ENCODE measurements at regions not wholly inside any gene's neighbourhood (a gene's known extent, or its start where the extent isn't known, plus 50 kb on each side); places are given as distances from the start of the nearest gene placed in this dataset.

DNA sequence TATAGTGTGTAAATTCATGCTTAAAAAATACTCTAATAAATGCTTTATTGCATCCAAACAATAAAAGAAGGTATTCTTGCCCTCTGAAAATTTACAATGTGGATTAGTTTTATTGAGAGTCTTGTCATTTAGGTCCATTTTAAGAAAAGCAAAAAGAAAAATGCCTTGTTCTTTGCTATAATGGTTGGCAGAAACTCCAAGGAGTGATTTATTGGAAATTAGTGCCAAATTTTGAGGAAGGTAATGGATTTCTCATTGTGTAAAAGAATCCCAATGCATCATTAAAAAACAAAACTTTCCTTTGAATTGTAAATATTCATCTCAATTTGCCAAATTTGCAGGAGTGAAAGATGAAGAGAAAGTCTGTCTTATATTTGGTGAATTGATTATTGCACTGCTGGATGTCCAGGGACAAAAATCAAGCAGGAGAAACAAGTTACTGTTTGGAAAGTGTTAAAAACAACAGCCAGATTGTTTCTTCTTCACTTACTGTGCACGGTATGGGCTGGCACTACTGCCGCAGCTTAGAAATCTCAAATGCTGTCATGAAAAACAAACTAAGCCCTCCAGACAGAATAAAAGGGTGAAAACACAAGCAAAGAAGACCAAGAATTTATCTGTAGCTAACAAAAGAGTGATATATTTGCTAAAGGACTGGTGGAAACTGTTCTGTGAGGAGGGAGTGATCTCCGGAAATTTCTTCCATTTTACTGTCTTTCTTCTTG, 511.7 kb downstream of the TMTC2 start:
- intact Hi-C loops (cut with DNase I): no loop called here
- H3K27ac ChIP-seq (ENCODE audit: low read depth in 1 of 2, low read length in 2 of 2): no peak overlapping the region
- H3K4me3 ChIP-seq (ENCODE audit: low read length in 2 of 2): no peak overlapping the region
- H3K27me3 ChIP-seq (ENCODE audit: control insufficient read depth in 1 of 2, insufficient read depth in 2 of 2, low read length in 1 of 2): no peaks in the 10 kb centered on the region
- DNase-seq (no peak), ATAC-seq (ENCODE audit: low FRiP score) (no peak)
- WGBS, 2 donors: 13 to 30% methylated on average over 3 of the region's 3 CpGs
- no peaks in the 10 kb centered on the region for H3K4me1 ChIP-seq (ENCODE audit: control insufficient read depth in 1 of 2, insufficient read depth in 2 of 2, low read length in 2 of 2)
- H3K9me3 ChIP-seq (ENCODE audit: control insufficient read depth, low read length): no peaks in the 10 kb centered on the region
- no peaks in the 10 kb centered on the region for H3K36me3 ChIP-seq (ENCODE audit: control insufficient read depth in 1 of 2, insufficient read depth in 2 of 2, low read length in 1 of 2)

DNA sequence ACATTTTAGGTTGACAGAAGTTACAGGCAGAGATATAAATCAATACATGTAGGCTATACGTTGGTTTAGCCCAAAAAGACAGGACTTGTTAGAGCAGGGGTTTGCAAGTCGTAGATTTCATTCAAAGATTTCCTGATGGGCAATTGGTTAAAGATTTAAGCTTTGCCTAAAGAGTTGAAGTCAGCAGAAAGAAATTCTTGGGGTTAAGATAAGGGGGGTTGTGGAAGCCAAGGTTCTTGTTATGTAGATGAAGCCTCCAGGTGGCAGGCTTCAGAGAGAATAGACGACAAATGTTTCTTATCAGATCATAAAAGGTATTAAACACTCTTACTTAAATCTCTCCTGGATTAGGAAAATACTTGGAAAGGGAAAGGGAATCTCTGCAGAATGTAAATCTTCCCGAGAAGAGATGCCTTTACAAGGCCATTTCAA, 510.8 kb downstream of the TMTC2 start:
- no peaks in the 10 kb centered on the region for H3K36me3 ChIP-seq (ENCODE audit: control insufficient read depth in 1 of 2, insufficient read depth in 2 of 2, low read length in 1 of 2)
- WGBS, 2 donors: 45 to 54% methylated on average over 4 of the region's 4 CpGs
- ATAC-seq (ENCODE audit: low FRiP score) (no peak), DNase-seq (no peak)
- H3K27ac ChIP-seq (ENCODE audit: low read depth in 1 of 2, low read length in 2 of 2): no peak overlapping the region
- intact Hi-C loops (cut with DNase I): no loop called here
- no peaks in the 10 kb centered on the region for H3K27me3 ChIP-seq (ENCODE audit: control insufficient read depth in 1 of 2, insufficient read depth in 2 of 2, low read length in 1 of 2)
- no peaks in the 10 kb centered on the region for H3K4me1 ChIP-seq (ENCODE audit: control insufficient read depth in 1 of 2, insufficient read depth in 2 of 2, low read length in 2 of 2)
- H3K4me3 ChIP-seq (ENCODE audit: low read length in 2 of 2): no peak overlapping the region
- H3K9me3 ChIP-seq (ENCODE audit: control insufficient read depth, low read length): no peaks in the 10 kb centered on the region

DNA sequence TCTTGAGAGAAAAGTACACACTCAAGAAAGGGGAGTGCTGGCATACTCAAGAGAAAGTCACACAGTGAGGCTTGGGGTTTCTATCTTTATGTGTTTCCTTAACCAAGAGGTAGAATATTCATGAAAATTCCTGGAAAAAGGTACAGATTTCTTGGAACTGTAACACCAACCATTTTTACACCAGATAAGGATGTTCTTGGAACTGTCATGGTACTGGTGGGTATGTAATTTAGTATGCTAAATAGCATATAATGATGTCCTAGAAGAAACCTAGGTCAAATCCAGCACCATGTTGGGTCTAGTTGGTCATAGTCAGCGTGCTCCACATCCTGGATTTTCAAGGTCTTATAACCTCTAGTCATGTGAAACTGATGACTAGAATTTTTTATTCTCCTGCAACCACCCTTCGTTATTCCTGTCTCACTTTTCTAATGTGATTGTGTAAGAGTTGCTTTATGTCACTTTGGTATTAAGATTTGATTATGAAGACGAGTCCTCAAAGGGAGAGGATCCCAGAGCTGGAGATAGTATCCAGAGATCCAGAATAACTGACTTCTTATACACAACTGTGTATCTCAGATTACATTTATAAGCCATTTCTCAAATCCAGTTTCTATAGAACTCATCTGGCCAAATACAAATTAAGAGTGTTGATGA, 510.1 kb downstream of the TMTC2 start:
- ATAC-seq (ENCODE audit: low FRiP score) (no peak), DNase-seq (no peak)
- intact Hi-C loops (cut with DNase I): no loop called here
- Histone ChIP-seq H3K27me3 (ENCODE audit: control insufficient read depth in 1 of 2, insufficient read depth in 2 of 2, low read length in 1 of 2) (no peaks in the 10 kb centered on the region), H3K27ac (ENCODE audit: low read depth in 1 of 2, low read length in 2 of 2) (no peak overlapping the region), H3K9me3 (ENCODE audit: control insufficient read depth, low read length) (no peaks in the 10 kb centered on the region), H3K4me1 (ENCODE audit: control insufficient read depth in 1 of 2, insufficient read depth in 2 of 2, low read length in 2 of 2) (no peaks in the 10 kb centered on the region), H3K36me3 (ENCODE audit: control insufficient read depth in 1 of 2, insufficient read depth in 2 of 2, low read length in 1 of 2) (no peaks in the 10 kb centered on the region), H3K4me3 (ENCODE audit: low read length in 2 of 2) (no peak overlapping the region)
- WGBS, 2 donors: 87 to 91% methylated on average over 3 of the region's 3 CpGs

DNA sequence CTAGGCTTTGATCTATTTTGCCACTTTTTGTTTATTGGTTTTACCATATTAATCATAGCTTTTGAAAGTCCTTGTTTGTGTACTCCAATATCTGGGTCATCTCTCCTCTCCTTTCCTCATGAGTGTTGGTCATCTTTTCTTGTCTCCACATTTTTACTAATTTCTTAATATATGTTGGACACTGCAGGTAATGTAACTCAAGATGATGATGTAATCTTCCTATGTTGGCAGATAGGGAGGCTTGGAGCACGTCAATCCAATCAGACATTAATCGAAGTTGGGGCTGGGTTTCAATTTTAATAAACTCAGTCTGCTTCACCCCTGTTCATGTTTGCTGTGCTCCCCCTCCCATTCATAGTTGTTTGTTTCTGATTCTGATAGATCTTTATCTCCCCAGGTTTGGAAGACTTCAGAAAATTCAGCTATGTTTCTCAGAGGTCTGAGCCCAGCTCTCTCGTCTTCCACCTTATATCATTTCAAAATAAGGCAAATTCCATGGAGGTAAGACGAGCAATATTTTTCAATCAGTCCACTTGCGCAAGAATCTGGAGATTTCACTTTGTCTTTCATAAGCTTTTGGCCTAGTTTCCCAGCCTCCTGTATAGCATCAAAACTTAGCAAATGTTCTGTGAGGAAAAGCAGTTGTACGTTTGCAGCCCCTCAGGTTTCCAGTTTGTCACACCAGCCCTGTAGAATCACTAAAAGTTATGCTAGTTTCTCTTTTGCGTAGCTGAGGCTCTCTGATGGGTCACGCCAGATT, 504.1 kb downstream of the TMTC2 start:
- Histone ChIP-seq H3K36me3 (ENCODE audit: control insufficient read depth in 1 of 2, insufficient read depth in 2 of 2, low read length in 1 of 2) (no peaks in the 10 kb centered on the region), H3K27ac (ENCODE audit: low read depth in 1 of 2, low read length in 2 of 2) (no peak overlapping the region), H3K4me3 (ENCODE audit: low read length in 2 of 2) (no peak overlapping the region), H3K4me1 (ENCODE audit: control insufficient read depth in 1 of 2, insufficient read depth in 2 of 2, low read length in 2 of 2) (no peaks in the 10 kb centered on the region), H3K9me3 (ENCODE audit: control insufficient read depth, low read length) (no peaks in the 10 kb centered on the region), H3K27me3 (ENCODE audit: control insufficient read depth in 1 of 2, insufficient read depth in 2 of 2, low read length in 1 of 2) (no peaks in the 10 kb centered on the region)
- DNase-seq (no peak), ATAC-seq (ENCODE audit: low FRiP score) (no peak)
- intact Hi-C loops (cut with DNase I): no loop called here
- WGBS, 2 donors: 76 to 86% methylated on average over 8 of the region's 8 CpGs

DNA sequence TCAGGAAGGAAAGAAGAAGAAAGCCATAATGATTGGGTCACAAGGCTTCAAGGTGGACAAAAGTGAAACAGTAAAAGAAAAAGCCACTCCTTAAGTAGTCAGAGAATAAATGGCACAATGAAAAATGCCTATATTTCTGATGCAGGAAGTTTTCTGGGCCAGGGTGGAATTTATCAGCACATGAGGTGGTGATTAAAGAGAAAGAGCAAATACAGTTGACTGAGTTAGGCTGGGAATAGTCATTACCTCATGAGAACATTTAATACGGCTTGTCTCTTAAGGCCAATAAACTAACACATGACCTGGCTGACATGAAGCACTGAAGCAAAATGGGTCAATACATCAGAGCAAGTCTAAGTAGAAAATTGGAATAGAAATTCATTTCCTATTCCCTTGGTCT, 499.7 kb downstream of the TMTC2 start:
- no peak for DNase-seq
- ATAC-seq (ENCODE audit: low FRiP score): no peak
- Histone ChIP-seq H3K36me3 (ENCODE audit: control insufficient read depth in 1 of 2, insufficient read depth in 2 of 2, low read length in 1 of 2) (no peaks in the 10 kb centered on the region), H3K27ac (ENCODE audit: low read depth in 1 of 2, low read length in 2 of 2) (no peak overlapping the region), H3K4me3 (ENCODE audit: low read length in 2 of 2) (no peak overlapping the region), H3K4me1 (ENCODE audit: control insufficient read depth in 1 of 2, insufficient read depth in 2 of 2, low read length in 2 of 2) (no peaks in the 10 kb centered on the region), H3K9me3 (ENCODE audit: control insufficient read depth, low read length) (no peaks in the 10 kb centered on the region), H3K27me3 (ENCODE audit: control insufficient read depth in 1 of 2, insufficient read depth in 2 of 2, low read length in 1 of 2) (no peaks in the 10 kb centered on the region)
- intact Hi-C loops (cut with DNase I): no loop called here
- WGBS, 2 donors: 61 to 71% methylated on average over 1 of the region's 1 CpG

DNA sequence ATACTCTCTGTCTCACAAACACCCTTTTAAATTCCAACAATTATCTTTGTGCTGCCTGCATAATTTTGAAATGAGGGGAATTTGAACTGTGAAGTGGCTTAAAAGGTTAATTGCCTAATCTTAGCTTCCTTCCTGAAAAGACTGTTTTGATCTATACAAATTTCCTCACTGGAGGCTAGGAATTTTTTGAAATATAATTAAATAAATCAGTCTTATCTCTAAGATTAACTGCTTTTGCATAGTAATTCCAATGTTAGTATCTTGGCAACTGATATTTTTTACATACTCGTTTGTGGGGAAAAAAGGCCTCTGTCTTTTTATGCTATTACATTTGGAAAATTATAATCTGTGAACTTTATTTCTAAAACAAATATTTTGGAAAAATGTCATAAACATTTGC, 498.5 kb downstream of the TMTC2 start:
- no peaks in the 10 kb centered on the region for H3K4me1 ChIP-seq (ENCODE audit: control insufficient read depth in 1 of 2, insufficient read depth in 2 of 2, low read length in 2 of 2)
- 21% methylated on average over 1 of the region's 1 CpG for WGBS, 2 donors
- DNase-seq (no peak), ATAC-seq (ENCODE audit: low FRiP score) (no peak)
- no peak overlapping the region for H3K4me3 ChIP-seq (ENCODE audit: low read length in 2 of 2)
- intact Hi-C loops (cut with DNase I): no loop called here
- H3K27me3 ChIP-seq (ENCODE audit: control insufficient read depth in 1 of 2, insufficient read depth in 2 of 2, low read length in 1 of 2): no peaks in the 10 kb centered on the region
- no peaks in the 10 kb centered on the region for H3K9me3 ChIP-seq (ENCODE audit: control insufficient read depth, low read length)
- no peaks in the 10 kb centered on the region for H3K36me3 ChIP-seq (ENCODE audit: control insufficient read depth in 1 of 2, insufficient read depth in 2 of 2, low read length in 1 of 2)
- no peak overlapping the region for H3K27ac ChIP-seq (ENCODE audit: low read depth in 1 of 2, low read length in 2 of 2)
